ENCODE measurements at regions not wholly inside any gene's neighbourhood (a gene's known extent, or its start where the extent isn't known, plus 50 kb on each side); places are given as distances from the start of the nearest gene placed in this dataset.

DNA sequence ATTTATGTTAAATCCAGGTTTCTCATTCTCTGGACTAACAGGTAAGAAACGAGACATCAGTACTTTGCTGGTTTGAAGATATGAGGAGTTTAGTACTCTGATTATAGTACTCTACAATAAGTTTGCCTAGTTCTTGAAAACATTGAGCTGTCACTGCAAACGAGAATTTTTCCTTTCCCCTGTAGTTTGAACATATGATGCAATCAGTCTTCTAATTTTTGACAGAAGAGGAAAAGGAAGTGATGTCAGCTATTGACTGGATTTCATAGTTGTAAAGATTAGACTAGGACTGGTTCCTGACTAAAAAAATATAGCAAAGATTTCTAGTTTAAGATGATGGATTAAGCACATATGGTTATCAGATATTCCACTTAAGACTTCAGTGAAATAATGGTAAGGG lies 461.9 kb downstream of the LRRIQ3 start:
- CTCF ChIA-PET = no interaction called here
- H3K27me3 Mint-ChIP-seq = no peaks in the 10 kb centered on the region
- intact Hi-C loops (cut with micrococcal nuclease) = no loop called here

DNA sequence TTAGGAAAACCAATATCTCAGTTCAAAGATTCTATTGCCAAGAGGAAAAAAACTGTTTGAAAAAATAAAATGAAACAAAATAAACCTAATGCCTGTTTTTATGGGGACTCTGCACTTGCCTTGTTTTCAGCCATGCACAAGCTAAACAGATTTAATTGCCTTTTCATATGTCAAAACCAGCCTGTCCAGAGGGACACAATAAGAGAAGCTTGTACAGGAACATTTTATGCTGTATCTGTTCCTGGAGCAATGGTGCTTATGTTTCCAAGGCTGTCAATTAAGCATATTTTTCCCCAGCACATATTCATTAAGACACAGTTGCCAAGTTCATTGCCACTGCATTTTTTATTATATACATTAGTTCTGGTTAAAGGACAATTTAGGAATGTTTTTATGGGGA lies 470.9 kb downstream of the LRRIQ3 start:
- no peak for DNase-seq
- no peak for ATAC-seq (ENCODE audit: low read depth)
- H3K9me3 ChIP-seq (ENCODE audit: control extremely low read depth in 1 of 3, control insufficient read depth in 2 of 3, insufficient read depth in 1 of 3, low read length in 2 of 3) = no peaks in the 10 kb centered on the region
- Mint-ChIP-seq H3K9me3 (ENCODE audit: insufficient read depth) (no peaks in the 10 kb centered on the region), H3K4me3 (no peak overlapping the region), H3K27ac (no peak overlapping the region), H3K4me1 (no peaks in the 10 kb centered on the region), H3K27me3 (no peaks in the 10 kb centered on the region)
- no peak overlapping the region for H3K4me2 ChIP-seq (replicated peaks; ENCODE audit: low read depth, low read length, poor library complexity, severe bottlenecking)
- TF ChIP-seq, protein P1, sequence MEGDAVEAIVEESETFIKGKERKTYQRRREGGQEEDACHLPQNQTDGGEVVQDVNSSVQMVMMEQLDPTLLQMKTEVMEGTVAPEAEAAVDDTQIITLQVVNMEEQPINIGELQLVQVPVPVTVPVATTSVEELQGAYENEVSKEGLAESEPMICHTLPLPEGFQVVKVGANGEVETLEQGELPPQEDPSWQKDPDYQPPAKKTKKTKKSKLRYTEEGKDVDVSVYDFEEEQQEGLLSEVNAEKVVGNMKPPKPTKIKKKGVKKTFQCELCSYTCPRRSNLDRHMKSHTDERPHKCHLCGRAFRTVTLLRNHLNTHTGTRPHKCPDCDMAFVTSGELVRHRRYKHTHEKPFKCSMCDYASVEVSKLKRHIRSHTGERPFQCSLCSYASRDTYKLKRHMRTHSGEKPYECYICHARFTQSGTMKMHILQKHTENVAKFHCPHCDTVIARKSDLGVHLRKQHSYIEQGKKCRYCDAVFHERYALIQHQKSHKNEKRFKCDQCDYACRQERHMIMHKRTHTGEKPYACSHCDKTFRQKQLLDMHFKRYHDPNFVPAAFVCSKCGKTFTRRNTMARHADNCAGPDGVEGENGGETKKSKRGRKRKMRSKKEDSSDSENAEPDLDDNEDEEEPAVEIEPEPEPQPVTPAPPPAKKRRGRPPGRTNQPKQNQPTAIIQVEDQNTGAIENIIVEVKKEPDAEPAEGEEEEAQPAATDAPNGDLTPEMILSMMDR (IDR thresholded peaks at IDR 0.05) = no peak
- TF ChIP-seq EZH2 (IDR thresholded peaks at IDR 0.05; ENCODE audit: borderline replicate concordance, insufficient read depth, low read depth, low read length, poor library complexity, severe bottlenecking) = no peak
- H3K9ac ChIP-seq (ENCODE audit: low read length) = no peak overlapping the region
- H2AFZ ChIP-seq (ENCODE audit: insufficient read depth, low read depth, low read length, poor library complexity, severe bottlenecking) = no peak overlapping the region
- H3K79me2 ChIP-seq (ENCODE audit: control insufficient read depth, insufficient read depth, low read length) = no peaks in the 10 kb centered on the region
- no peak overlapping the region for H3K27ac ChIP-seq (ENCODE audit: low read length in 2 of 2)
- no peaks in the 10 kb centered on the region for H3K36me3 ChIP-seq (replicated peaks in 1 of 2; ENCODE audit: control extremely low read depth in 1 of 2, control insufficient read depth in 1 of 2, extremely low read depth in 1 of 2, insufficient read depth in 2 of 2, low read length in 1 of 2)
- H3K4me3 ChIP-seq (ENCODE audit: control extremely low read depth in 1 of 5, extremely low read depth in 1 of 5, insufficient read depth in 1 of 5, low read depth in 2 of 5, low read length in 4 of 5) = no peak overlapping the region
- intact Hi-C loops (cut with micrococcal nuclease) = no loop called here
- H3K27me3 ChIP-seq (replicated peaks in 1 of 4; ENCODE audit: control extremely low read depth in 1 of 4, control insufficient read depth in 3 of 4, insufficient read depth in 4 of 4, low read length in 3 of 4) = no peaks in the 10 kb centered on the region
- CTCF ChIA-PET = no interaction called here
- H4K20me1 ChIP-seq (ENCODE audit: control insufficient read depth, insufficient read depth, low read length, poor library complexity, severe bottlenecking) = no peaks in the 10 kb centered on the region
- POLR2A ChIA-PET = no interaction called here
- H3K4me1 ChIP-seq (ENCODE audit: control insufficient read depth in 2 of 2, insufficient read depth in 2 of 2, low read length in 2 of 2) = no peaks in the 10 kb centered on the region

More for the DNA sequence above, 461.9 kb downstream of the LRRIQ3 start:
- Mint-ChIP-seq H3K4me1 (no peaks in the 10 kb centered on the region), H3K9me3 (ENCODE audit: insufficient read depth) (no peaks in the 10 kb centered on the region), H3K4me3 (no peak overlapping the region), H3K27ac (no peak overlapping the region)
- Histone ChIP-seq H3K27ac (ENCODE audit: low read length in 2 of 2) (no peak overlapping the region), H3K27me3 (replicated peaks in 1 of 4; ENCODE audit: control extremely low read depth in 1 of 4, control insufficient read depth in 3 of 4, insufficient read depth in 4 of 4, low read length in 3 of 4) (no peaks in the 10 kb centered on the region), H4K20me1 (ENCODE audit: control insufficient read depth, insufficient read depth, low read length, poor library complexity, severe bottlenecking) (no peaks in the 10 kb centered on the region), H3K9me3 (ENCODE audit: control extremely low read depth in 1 of 3, control insufficient read depth in 2 of 3, insufficient read depth in 1 of 3, low read length in 2 of 3) (no peaks in the 10 kb centered on the region), H3K79me2 (ENCODE audit: control insufficient read depth, insufficient read depth, low read length) (no peaks in the 10 kb centered on the region), H3K4me2 (replicated peaks; ENCODE audit: low read depth, low read length, poor library complexity, severe bottlenecking) (no peak overlapping the region), H3K4me3 (ENCODE audit: control extremely low read depth in 1 of 5, extremely low read depth in 1 of 5, insufficient read depth in 1 of 5, low read depth in 2 of 5, low read length in 4 of 5) (no peak overlapping the region), H3K4me1 (ENCODE audit: control insufficient read depth in 2 of 2, insufficient read depth in 2 of 2, low read length in 2 of 2) (no peaks in the 10 kb centered on the region), H2AFZ (ENCODE audit: insufficient read depth, low read depth, low read length, poor library complexity, severe bottlenecking) (no peak overlapping the region), H3K36me3 (replicated peaks in 1 of 2; ENCODE audit: control extremely low read depth in 1 of 2, control insufficient read depth in 1 of 2, extremely low read depth in 1 of 2, insufficient read depth in 2 of 2, low read length in 1 of 2) (no peaks in the 10 kb centered on the region), H3K9ac (ENCODE audit: low read length) (no peak overlapping the region)
- no peak for TF ChIP-seq EZH2 (IDR thresholded peaks at IDR 0.05; ENCODE audit: borderline replicate concordance, insufficient read depth, low read depth, low read length, poor library complexity, severe bottlenecking)
- TF ChIP-seq, protein P1 (IDR thresholded peaks at IDR 0.05) = no peak
- DNase-seq = no peak
- WGBS (ENCODE audit: insufficient coverage) = no CpG with 5 or more reads among the region's 2 CpGs
- POLR2A ChIA-PET = no interaction called here
- no peak for ATAC-seq (ENCODE audit: low read depth)

All from B cell (primary cell).